ENCODE measurements at regions not wholly inside any gene's neighbourhood (a gene's known extent, or its start where the extent isn't known, plus 50 kb on each side); places are given as distances from the start of the nearest gene placed in this dataset.

GRCh38 chr11:86150847-86151173, 81.9 kb upstream of the PICALM start:
- TF ChIP-seq CTCF (IDR thresholded peaks at IDR 0.05) (no peak), POLR2A (IDR thresholded peaks at IDR 0.05) (no peak)

Data from uterus (tissue), 2 donors.